SK-N-SH (cell line): ENCODE measurements at regions not wholly inside any gene's neighbourhood (a gene's known extent, or its start where the extent isn't known, plus 50 kb on each side); places are given as distances from the start of the nearest gene placed in this dataset.
"Not testable (repeated sequence)": the region's sequence is repeated elsewhere in the genome, so short reads cannot be mapped to it uniquely, and the experiment has no call there.

ENCODE experiments used
- CTCF ChIA-PET: fragments of 300-600, 350-600 bp; formaldehyde crosslinking; extraction: SDS; loops from one replicate; lab custom pipeline; 2021; lab: Yijun Ruan, JAX
- POLR2A ChIA-PET: fragments of 350-600 bp; sonication (Branson Sonifier 250); formaldehyde crosslinking; extraction: SDS; loops from one replicate; lab custom pipeline; 2020; ENCODE audit warnings: antibody characterized with exemption, inconsistent platforms; lab: Yijun Ruan, JAX
- DNase-seq: peaks from one replicate; pipeline ENCODE4 v3.0.0; 2012
- H2AFZ ChIP-seq: fragments of 200-600 bp; sonication (generic); 2 replicates; pipeline ENCODE4 v1.8.1; 2016; ENCODE audit warnings: antibody characterized with exemption, mild to moderate bottlenecking, low read depth
- H3F3A ChIP-seq: fragments of 200-600 bp; sonication (generic); replicated peaks from 2 replicates; pipeline ENCODE3; 2016; ENCODE audit warnings: antibody characterized with exemption, mild to moderate bottlenecking; ENCODE audit not compliant: insufficient read depth
- H3K27ac ChIP-seq, 2 experiments: fragments of 200-500 bp in 1 of 2; fragments of 200-600 bp in 1 of 2; sonication (Bioruptor generic) in 1 of 2; sonication (generic), shearing (Covaris generic) in 1 of 2; 2 replicates each; pipeline versions ENCODE4 v1.5.1 to v1.6.1; 2014 to 2016; ENCODE audit warnings: low read depth in 2 of 2, inconsistent platforms in 1 of 2, low read length in 1 of 2, mild to moderate bottlenecking in 1 of 2, mixed read lengths in 1 of 2
- H3K27me3 ChIP-seq: fragments of 200-600 bp; sonication (generic), shearing (Covaris generic); 2 replicates; pipeline ENCODE4 v1.6.1; 2016; ENCODE audit warnings: mixed run types; ENCODE audit not compliant: insufficient read depth
- H3K36me3 ChIP-seq, 2 experiments: fragments of 200-500 bp in 1 of 2; fragments of 200-600 bp in 1 of 2; sonication (Bioruptor generic) in 1 of 2; sonication (generic) in 1 of 2; replicated peaks in 1 of 2; 2 replicates each; pipeline versions ENCODE3 to v1.5.1; 2014 to 2016; ENCODE audit warnings: low read length in 1 of 2, mild to moderate bottlenecking in 1 of 2; ENCODE audit not compliant: insufficient read depth in 2 of 2, control insufficient read depth in 1 of 2
- H3K4me1 ChIP-seq, 2 experiments: fragments of 200-500 bp in 1 of 2; fragments of 200-600 bp in 1 of 2; sonication (Bioruptor generic) in 1 of 2; sonication (generic), shearing (Covaris generic) in 1 of 2; 2 replicates each; pipeline versions ENCODE4 v1.5.1 to v1.6.1; 2014 to 2016; ENCODE audit warnings: low read depth in 1 of 2, low read length in 1 of 2, mixed run types in 1 of 2; ENCODE audit not compliant: insufficient read depth in 2 of 2, control insufficient read depth in 1 of 2
- H3K4me2 ChIP-seq: fragments of 200-600 bp; sonication (generic), shearing (Covaris generic); 2 replicates; pipeline ENCODE4 v1.6.1; 2017; ENCODE audit warnings: mixed run types
- H3K4me3 ChIP-seq, 2 experiments: fragments of 200-500 bp in 1 of 2; fragments of 200-600 bp in 1 of 2; sonication (Bioruptor generic) in 1 of 2; sonication (generic), shearing (Covaris generic) in 1 of 2; 2 replicates each; pipeline versions ENCODE4 v1.5.1 to v1.8.1; 2014 to 2016; ENCODE audit warnings: low read depth in 2 of 2, inconsistent platforms in 1 of 2, low read length in 1 of 2, mild to moderate bottlenecking in 1 of 2, mixed read lengths in 1 of 2, moderate library complexity in 1 of 2
- H3K79me2 ChIP-seq: fragments of 200-600 bp; sonication (generic); 2 replicates; pipeline ENCODE4 v1.8.1; 2017; ENCODE audit warnings: mild to moderate bottlenecking; ENCODE audit not compliant: insufficient read depth
- H3K9ac ChIP-seq: fragments of 200-600 bp; sonication (generic); 2 replicates; pipeline ENCODE4 v1.6.1; 2017; ENCODE audit warnings: mixed run types
- H3K9me2 ChIP-seq: fragments of 200-600 bp; sonication (generic); 2 replicates; pipeline ENCODE4 v1.6.1; 2017; ENCODE audit warnings: mixed run types
- H3K9me3 ChIP-seq: fragments of 200-600 bp; sonication (generic); 2 replicates; pipeline ENCODE4 v1.6.1; 2017; ENCODE audit warnings: mixed run types, mild to moderate bottlenecking, moderate library complexity
- H4K20me1 ChIP-seq: fragments of 200-600 bp; sonication (generic); 2 replicates; pipeline ENCODE4 v1.6.1; 2017; ENCODE audit warnings: mild to moderate bottlenecking, mixed run types; ENCODE audit not compliant: insufficient read depth
- CHD2 ChIP-seq: fragments of 150-350 bp; IDR thresholded peaks from 2 replicates; pipeline ENCODE4 v1.6.1; 2018; ENCODE audit warnings: low read length; ENCODE audit not compliant: partially characterized antibody
- ELF1 ChIP-seq: IDR thresholded peaks from 2 replicates; pipeline ENCODE4 v1.4.0; 2012
- GATA2 ChIP-seq: sonication (generic); formaldehyde crosslinking; IDR thresholded peaks from 2 replicates; pipeline ENCODE4 v1.5.0; 2020; ENCODE audit warnings: mild to moderate bottlenecking, missing genetic modification reagents
- JUND ChIP-seq: IDR thresholded peaks from 2 replicates; pipeline ENCODE4 v1.4.0; 2012
- MAX ChIP-seq: IDR thresholded peaks from 2 replicates; pipeline ENCODE4 v1.4.0; 2012; ENCODE audit warnings: low read depth
- MEF2A ChIP-seq: IDR thresholded peaks from 2 replicates; pipeline ENCODE4 v1.4.0; 2012; ENCODE audit warnings: low read depth, borderline replicate concordance
- MXI1 ChIP-seq: IDR thresholded peaks from 2 replicates; pipeline ENCODE4 v1.6.1; 2012; ENCODE audit warnings: mild to moderate bottlenecking, low read depth, low read length, improper control_type of control experiment
- NRF1 ChIP-seq: IDR thresholded peaks from 2 replicates; pipeline ENCODE4 v1.6.1; 2012; ENCODE audit warnings: low read depth, mild to moderate bottlenecking, low read length
- POLR2AphosphoS5 ChIP-seq: IDR thresholded peaks from 2 replicates; pipeline ENCODE4 v1.6.1; 2012; ENCODE audit warnings: low read depth, low read length
- RCOR1 ChIP-seq: fragments of 150-350 bp; IDR thresholded peaks from 2 replicates; pipeline ENCODE4 v1.6.1; 2017; ENCODE audit warnings: antibody characterized with exemption, low read length
- RFX5 ChIP-seq: IDR thresholded peaks from 2 replicates; pipeline ENCODE4 v1.6.1; 2012; ENCODE audit warnings: mild to moderate bottlenecking, improper control_type of control experiment, low read length
- RXRA ChIP-seq: IDR thresholded peaks from 2 replicates; pipeline ENCODE4 v1.4.0; 2012; ENCODE audit warnings: low read depth, mild to moderate bottlenecking, borderline replicate concordance
- SIN3A ChIP-seq: IDR thresholded peaks from 2 replicates; pipeline ENCODE4 v1.6.1; 2012; ENCODE audit warnings: low read depth, mild to moderate bottlenecking, low read length, moderate library complexity, borderline replicate concordance
- TAF1 ChIP-seq: IDR thresholded peaks from 2 replicates; pipeline ENCODE4 v1.6.1; 2012; ENCODE audit warnings: low read depth, mild to moderate bottlenecking, low read length, moderate library complexity, borderline replicate concordance
- YY1 ChIP-seq: IDR thresholded peaks from 2 replicates; pipeline ENCODE4 v1.4.0; 2012; ENCODE audit warnings: low read depth, mild to moderate bottlenecking
- ZBTB33 ChIP-seq: IDR thresholded peaks from 2 replicates; pipeline ENCODE4 v1.4.0; 2012; ENCODE audit warnings: low read depth, borderline replicate concordance
- WGBS: methylation state at CpG from one replicate; pipeline ENCODE4 v1.1.6; 2017; ENCODE audit warnings: low lambda C conversion rate; 5-methylcytosine and 5-hydroxymethylcytosine counted together
- TF ChIP-seq, protein P1 (sequence below): IDR thresholded peaks from 2 replicates; pipeline ENCODE4 v1.6.1; 2012; ENCODE audit warnings: mild to moderate bottlenecking, low read depth, low read length, moderate library complexity
- TF ChIP-seq, protein P2 (sequence below): fragments of 200-600 bp; sonication (generic); IDR thresholded peaks from 2 replicates; pipeline ENCODE4 v1.6.1; 2017; ENCODE audit warnings: antibody characterized with exemption, mild to moderate bottlenecking, moderate library complexity
- TF ChIP-seq, protein P3 (sequence below): fragments of 150-350 bp; IDR thresholded peaks from 2 replicates; pipeline ENCODE4 v1.6.1; 2016; ENCODE audit warnings: mild to moderate bottlenecking, low read depth, low read length

DNA sequence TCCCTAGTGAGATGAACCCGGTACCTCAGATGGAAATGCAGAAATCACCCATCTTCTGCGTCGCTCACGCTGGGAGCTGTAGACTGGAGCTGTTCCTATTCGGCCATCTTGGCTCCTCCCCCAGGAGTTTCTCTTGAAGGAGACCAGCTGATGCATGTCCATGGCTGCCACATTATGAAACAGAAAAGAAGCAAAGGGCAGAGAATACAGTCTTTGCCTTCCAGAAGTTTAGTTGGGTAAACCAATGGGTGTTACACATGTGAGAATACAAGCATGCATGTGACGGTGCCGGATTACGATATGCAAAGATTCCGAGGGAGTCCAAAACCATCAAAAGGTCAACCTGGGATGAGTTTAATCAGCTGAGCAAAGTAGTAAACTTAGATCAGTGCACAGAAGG lies 151.6 kb downstream of the SEM1 start:
- Histone ChIP-seq H3K9me2 (no peaks in the 10 kb centered on the region), H3K4me2 (no peak overlapping the region), H4K20me1 (no peaks in the 10 kb centered on the region), H3F3A (no peaks in the 10 kb centered on the region), H3K9ac (no peak overlapping the region), H3K4me1 (no peaks in the 10 kb centered on the region; a peak in 1 of 4 replicates), H2AFZ (no peak overlapping the region), H3K9me3 (no peaks in the 10 kb centered on the region), H3K27ac (no peak overlapping the region), H3K36me3 (no peaks in the 10 kb centered on the region), H3K27me3 (no peaks in the 10 kb centered on the region), H3K4me3 (no peak overlapping the region), H3K79me2 (no peaks in the 10 kb centered on the region)
- CTCF ChIA-PET, result interaction anchor here (0.7 kb wide), 1 partner anchor 469 kb away, joined by 3 read pairs; no protein-coding TSS in a partner anchor
- 82% methylated on average over 9 of the region's 9 CpGs for WGBS
- no peak for DNase-seq
- POLR2A ChIA-PET, result no interaction called here
- TF ChIP-seq RFX5 (no peak), RCOR1 (no peak), GATA2 (no peak), MXI1 (no peak), MAX (no peak), MEF2A (no peak), ZBTB33 (no peak), CHD2 (no peak), YY1 (no peak), TAF1 (no peak), RXRA (no peak), POLR2AphosphoS5 (no peak), NRF1 (no peak), SIN3A (no peak), JUND (no peak), ELF1 (no peak)
- TF ChIP-seq, protein P1, sequence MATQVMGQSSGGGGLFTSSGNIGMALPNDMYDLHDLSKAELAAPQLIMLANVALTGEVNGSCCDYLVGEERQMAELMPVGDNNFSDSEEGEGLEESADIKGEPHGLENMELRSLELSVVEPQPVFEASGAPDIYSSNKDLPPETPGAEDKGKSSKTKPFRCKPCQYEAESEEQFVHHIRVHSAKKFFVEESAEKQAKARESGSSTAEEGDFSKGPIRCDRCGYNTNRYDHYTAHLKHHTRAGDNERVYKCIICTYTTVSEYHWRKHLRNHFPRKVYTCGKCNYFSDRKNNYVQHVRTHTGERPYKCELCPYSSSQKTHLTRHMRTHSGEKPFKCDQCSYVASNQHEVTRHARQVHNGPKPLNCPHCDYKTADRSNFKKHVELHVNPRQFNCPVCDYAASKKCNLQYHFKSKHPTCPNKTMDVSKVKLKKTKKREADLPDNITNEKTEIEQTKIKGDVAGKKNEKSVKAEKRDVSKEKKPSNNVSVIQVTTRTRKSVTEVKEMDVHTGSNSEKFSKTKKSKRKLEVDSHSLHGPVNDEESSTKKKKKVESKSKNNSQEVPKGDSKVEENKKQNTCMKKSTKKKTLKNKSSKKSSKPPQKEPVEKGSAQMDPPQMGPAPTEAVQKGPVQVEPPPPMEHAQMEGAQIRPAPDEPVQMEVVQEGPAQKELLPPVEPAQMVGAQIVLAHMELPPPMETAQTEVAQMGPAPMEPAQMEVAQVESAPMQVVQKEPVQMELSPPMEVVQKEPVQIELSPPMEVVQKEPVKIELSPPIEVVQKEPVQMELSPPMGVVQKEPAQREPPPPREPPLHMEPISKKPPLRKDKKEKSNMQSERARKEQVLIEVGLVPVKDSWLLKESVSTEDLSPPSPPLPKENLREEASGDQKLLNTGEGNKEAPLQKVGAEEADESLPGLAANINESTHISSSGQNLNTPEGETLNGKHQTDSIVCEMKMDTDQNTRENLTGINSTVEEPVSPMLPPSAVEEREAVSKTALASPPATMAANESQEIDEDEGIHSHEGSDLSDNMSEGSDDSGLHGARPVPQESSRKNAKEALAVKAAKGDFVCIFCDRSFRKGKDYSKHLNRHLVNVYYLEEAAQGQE, result no peak
- TF ChIP-seq, protein P2, sequence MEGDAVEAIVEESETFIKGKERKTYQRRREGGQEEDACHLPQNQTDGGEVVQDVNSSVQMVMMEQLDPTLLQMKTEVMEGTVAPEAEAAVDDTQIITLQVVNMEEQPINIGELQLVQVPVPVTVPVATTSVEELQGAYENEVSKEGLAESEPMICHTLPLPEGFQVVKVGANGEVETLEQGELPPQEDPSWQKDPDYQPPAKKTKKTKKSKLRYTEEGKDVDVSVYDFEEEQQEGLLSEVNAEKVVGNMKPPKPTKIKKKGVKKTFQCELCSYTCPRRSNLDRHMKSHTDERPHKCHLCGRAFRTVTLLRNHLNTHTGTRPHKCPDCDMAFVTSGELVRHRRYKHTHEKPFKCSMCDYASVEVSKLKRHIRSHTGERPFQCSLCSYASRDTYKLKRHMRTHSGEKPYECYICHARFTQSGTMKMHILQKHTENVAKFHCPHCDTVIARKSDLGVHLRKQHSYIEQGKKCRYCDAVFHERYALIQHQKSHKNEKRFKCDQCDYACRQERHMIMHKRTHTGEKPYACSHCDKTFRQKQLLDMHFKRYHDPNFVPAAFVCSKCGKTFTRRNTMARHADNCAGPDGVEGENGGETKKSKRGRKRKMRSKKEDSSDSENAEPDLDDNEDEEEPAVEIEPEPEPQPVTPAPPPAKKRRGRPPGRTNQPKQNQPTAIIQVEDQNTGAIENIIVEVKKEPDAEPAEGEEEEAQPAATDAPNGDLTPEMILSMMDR, result no peak
- TF ChIP-seq, protein P3, sequence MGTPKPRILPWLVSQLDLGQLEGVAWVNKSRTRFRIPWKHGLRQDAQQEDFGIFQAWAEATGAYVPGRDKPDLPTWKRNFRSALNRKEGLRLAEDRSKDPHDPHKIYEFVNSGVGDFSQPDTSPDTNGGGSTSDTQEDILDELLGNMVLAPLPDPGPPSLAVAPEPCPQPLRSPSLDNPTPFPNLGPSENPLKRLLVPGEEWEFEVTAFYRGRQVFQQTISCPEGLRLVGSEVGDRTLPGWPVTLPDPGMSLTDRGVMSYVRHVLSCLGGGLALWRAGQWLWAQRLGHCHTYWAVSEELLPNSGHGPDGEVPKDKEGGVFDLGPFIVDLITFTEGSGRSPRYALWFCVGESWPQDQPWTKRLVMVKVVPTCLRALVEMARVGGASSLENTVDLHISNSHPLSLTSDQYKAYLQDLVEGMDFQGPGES, result no peak

- H3K27me3 ChIP-seq, H3K4me2 ChIP-seq, H3K79me2 ChIP-seq, H2AFZ ChIP-seq, H3K27ac ChIP-seq, H3K9ac ChIP-seq, DNase-seq, H3F3A ChIP-seq, H4K20me1 ChIP-seq, H3K4me1 ChIP-seq, H3K4me3 ChIP-seq, H3K36me3 ChIP-seq, POLR2A ChIA-PET, H3K9me3 ChIP-seq, H3K9me2 ChIP-seq, CTCF ChIA-PET: not testable (repeated sequence)
- 47% methylated on average over 7 of the region's 13 CpGs for WGBS
Observed at GRCh38 chr7:96557598-96557997, 152.0 kb downstream of the SEM1 start.
